ENCODE measurements at regions not wholly inside any gene's neighbourhood (a gene's known extent, or its start where the extent isn't known, plus 50 kb on each side); places are given as distances from the start of the nearest gene placed in this dataset.

- DNase-seq (no peak), ATAC-seq (replicated peaks in 1 of 4) (no peak)
- H3K36me3 ChIP-seq (ENCODE audit: control insufficient read depth in 2 of 2, extremely low read depth in 1 of 2, insufficient read depth in 1 of 2, low read length in 1 of 2), result no peaks in the 10 kb centered on the region
- no peaks in the 10 kb centered on the region for H3K4me1 ChIP-seq (ENCODE audit: control insufficient read depth in 1 of 2, extremely low read depth in 1 of 2, insufficient read depth in 2 of 2, low read length in 2 of 2)
- Mint-ChIP-seq H3K27ac (no peak overlapping the region), H3K9me3 (peaks cover 0 to 5% (median 3%) of the 10 kb centered on the region in 3 donors), H3K4me3 (no peak overlapping the region), H3K27me3 (no peaks in the 10 kb centered on the region), H3K36me3 (no peaks in the 10 kb centered on the region), H3K4me1 (no peaks in the 10 kb centered on the region)
- no peaks in the 10 kb centered on the region for H3K27me3 ChIP-seq (replicated peaks in 1 of 2; ENCODE audit: control insufficient read depth in 2 of 2, extremely low read depth in 1 of 2, insufficient read depth in 2 of 2, low read length in 1 of 2)
- ChIA-PET CTCF (no interaction called here), POLR2A (no interaction called here)
- no peak overlapping the region for H3K27ac ChIP-seq (ENCODE audit: low read length)
- H3K9me3 ChIP-seq, result no peaks in the 10 kb centered on the region
- no peak overlapping the region for H3K4me3 ChIP-seq (ENCODE audit: control insufficient read depth in 1 of 2, extremely low read depth in 1 of 2, low read length in 1 of 2)
Measured at GRCh38 chr9:106718936-106719335, 144.0 kb upstream of the ZNF462 start.

- no peaks in the 10 kb centered on the region for H3K27me3 ChIP-seq (replicated peaks in 1 of 2; ENCODE audit: control insufficient read depth in 2 of 2, extremely low read depth in 1 of 2, insufficient read depth in 2 of 2, low read length in 1 of 2)
- ChIA-PET POLR2A (no interaction called here), CTCF (no interaction called here)
- ATAC-seq (replicated peaks in 1 of 4) (no peak), DNase-seq (no peak)
- H3K9me3 ChIP-seq, result no peaks in the 10 kb centered on the region
- Mint-ChIP-seq H3K36me3 (no peaks in the 10 kb centered on the region), H3K27ac (no peak overlapping the region), H3K4me1 (no peaks in the 10 kb centered on the region), H3K9me3 (peaks cover 0 to 5% (median 3%) of the 10 kb centered on the region in 3 donors), H3K27me3 (no peaks in the 10 kb centered on the region), H3K4me3 (no peak overlapping the region)
- no peak overlapping the region for H3K27ac ChIP-seq (ENCODE audit: low read length)
- no CpG with 5 or more reads among the region's 4 CpGs for WGBS (ENCODE audit: insufficient coverage)
- H3K36me3 ChIP-seq (ENCODE audit: control insufficient read depth in 2 of 2, extremely low read depth in 1 of 2, insufficient read depth in 1 of 2, low read length in 1 of 2), result no peaks in the 10 kb centered on the region
- H3K4me1 ChIP-seq (ENCODE audit: control insufficient read depth in 1 of 2, extremely low read depth in 1 of 2, insufficient read depth in 2 of 2, low read length in 2 of 2), result no peaks in the 10 kb centered on the region
- H3K4me3 ChIP-seq (ENCODE audit: control insufficient read depth in 1 of 2, extremely low read depth in 1 of 2, low read length in 1 of 2), result no peak overlapping the region
Measured at GRCh38 chr9:106722051-106722753, 140.8 kb upstream of the ZNF462 start.

GRCh38 chr9:106723926-106724325 lies 139.0 kb upstream of the ZNF462 start:
- Mint-ChIP-seq H3K9me3 (peaks cover 0 to 5% (median 3%) of the 10 kb centered on the region in 3 donors), H3K27ac (no peak overlapping the region), H3K27me3 (no peaks in the 10 kb centered on the region), H3K4me1 (no peaks in the 10 kb centered on the region), H3K4me3 (no peak overlapping the region), H3K36me3 (no peaks in the 10 kb centered on the region)
- H3K27me3 ChIP-seq (replicated peaks in 1 of 2; ENCODE audit: control insufficient read depth in 2 of 2, extremely low read depth in 1 of 2, insufficient read depth in 2 of 2, low read length in 1 of 2), result no peaks in the 10 kb centered on the region
- POLR2A ChIA-PET, result no interaction called here
- ATAC-seq (replicated peaks in 1 of 4) (no peak), DNase-seq (no peak)
- H3K36me3 ChIP-seq (ENCODE audit: control insufficient read depth in 2 of 2, extremely low read depth in 1 of 2, insufficient read depth in 1 of 2, low read length in 1 of 2), result no peaks in the 10 kb centered on the region
- H3K27ac ChIP-seq (ENCODE audit: low read length), result no peak overlapping the region
- no peaks in the 10 kb centered on the region for H3K4me1 ChIP-seq (ENCODE audit: control insufficient read depth in 1 of 2, extremely low read depth in 1 of 2, insufficient read depth in 2 of 2, low read length in 2 of 2)
- no peak overlapping the region for H3K4me3 ChIP-seq (ENCODE audit: control insufficient read depth in 1 of 2, extremely low read depth in 1 of 2, low read length in 1 of 2)
- H3K9me3 ChIP-seq, result no peaks in the 10 kb centered on the region
- CTCF ChIA-PET, result no interaction called here

DNA sequence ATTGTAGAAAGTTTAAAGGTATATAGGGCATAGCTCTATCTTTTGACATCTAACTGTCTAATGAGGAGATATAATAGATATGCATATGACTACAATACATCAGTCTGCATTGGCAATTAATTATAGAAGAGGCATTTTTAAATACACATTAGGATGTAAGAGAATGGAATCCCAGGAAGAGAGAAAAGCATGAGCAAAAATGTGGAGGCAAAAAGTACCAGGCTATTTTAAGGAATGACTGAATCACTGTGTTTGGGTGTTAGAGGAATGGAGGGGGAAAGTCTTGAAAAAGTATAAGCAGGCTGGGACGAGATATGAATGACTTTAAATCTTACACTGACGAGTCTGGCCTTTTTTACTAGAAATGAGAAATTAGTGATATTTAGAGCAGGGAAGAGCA lies 138.4 kb upstream of the ZNF462 start:
- H3K4me1 Mint-ChIP-seq, result no peaks in the 10 kb centered on the region

GRCh38 chr9:106726070-106726815 lies 136.7 kb upstream of the ZNF462 start:
- ChIA-PET POLR2A (no interaction called here), CTCF (no interaction called here)
- peaks cover 0 to 3% (median 3%) of the 10 kb centered on the region in 3 donors for H3K9me3 Mint-ChIP-seq
- H3K27me3 Mint-ChIP-seq, result no peaks in the 10 kb centered on the region
- no peak overlapping the region for H3K4me3 Mint-ChIP-seq
- Histone ChIP-seq H3K36me3 (ENCODE audit: control insufficient read depth in 2 of 2, extremely low read depth in 1 of 2, insufficient read depth in 1 of 2, low read length in 1 of 2) (no peaks in the 10 kb centered on the region), H3K9me3 (no peaks in the 10 kb centered on the region), H3K4me3 (ENCODE audit: control insufficient read depth in 1 of 2, extremely low read depth in 1 of 2, low read length in 1 of 2) (no peak overlapping the region), H3K4me1 (ENCODE audit: control insufficient read depth in 1 of 2, extremely low read depth in 1 of 2, insufficient read depth in 2 of 2, low read length in 2 of 2) (no peaks in the 10 kb centered on the region), H3K27me3 (replicated peaks in 1 of 2; ENCODE audit: control insufficient read depth in 2 of 2, extremely low read depth in 1 of 2, insufficient read depth in 2 of 2, low read length in 1 of 2) (no peaks in the 10 kb centered on the region), H3K27ac (ENCODE audit: low read length) (no peak overlapping the region)
- H3K36me3 Mint-ChIP-seq, result no peaks in the 10 kb centered on the region
- H3K27ac Mint-ChIP-seq, result no peak overlapping the region
- ATAC-seq (replicated peaks in 1 of 4) (no peak), DNase-seq (no peak)
- WGBS (ENCODE audit: insufficient coverage), result 76% methylated on average over 2 of the region's 5 CpGs
- H3K4me1 Mint-ChIP-seq, result no peaks in the 10 kb centered on the region

More for the DNA sequence above, 138.4 kb upstream of the ZNF462 start:
- Mint-ChIP-seq H3K27me3 (no peaks in the 10 kb centered on the region), H3K4me3 (no peak overlapping the region), H3K9me3 (peaks cover 0 to 3% (median 1%) of the 10 kb centered on the region in 3 donors), H3K27ac (no peak overlapping the region), H3K36me3 (no peaks in the 10 kb centered on the region)
- ATAC-seq (replicated peaks in 1 of 4) (no peak), DNase-seq (no peak)
- Histone ChIP-seq H3K9me3 (no peaks in the 10 kb centered on the region), H3K4me1 (ENCODE audit: control insufficient read depth in 1 of 2, extremely low read depth in 1 of 2, insufficient read depth in 2 of 2, low read length in 2 of 2) (no peaks in the 10 kb centered on the region), H3K36me3 (ENCODE audit: control insufficient read depth in 2 of 2, extremely low read depth in 1 of 2, insufficient read depth in 1 of 2, low read length in 1 of 2) (no peaks in the 10 kb centered on the region), H3K4me3 (ENCODE audit: control insufficient read depth in 1 of 2, extremely low read depth in 1 of 2, low read length in 1 of 2) (no peak overlapping the region), H3K27me3 (replicated peaks in 1 of 2; ENCODE audit: control insufficient read depth in 2 of 2, extremely low read depth in 1 of 2, insufficient read depth in 2 of 2, low read length in 1 of 2) (no peaks in the 10 kb centered on the region), H3K27ac (ENCODE audit: low read length) (no peak overlapping the region)
- 73% methylated on average over 2 of the region's 2 CpGs for WGBS (ENCODE audit: insufficient coverage)
- POLR2A ChIA-PET, result no interaction called here
- CTCF ChIA-PET, result no interaction called here

DNA sequence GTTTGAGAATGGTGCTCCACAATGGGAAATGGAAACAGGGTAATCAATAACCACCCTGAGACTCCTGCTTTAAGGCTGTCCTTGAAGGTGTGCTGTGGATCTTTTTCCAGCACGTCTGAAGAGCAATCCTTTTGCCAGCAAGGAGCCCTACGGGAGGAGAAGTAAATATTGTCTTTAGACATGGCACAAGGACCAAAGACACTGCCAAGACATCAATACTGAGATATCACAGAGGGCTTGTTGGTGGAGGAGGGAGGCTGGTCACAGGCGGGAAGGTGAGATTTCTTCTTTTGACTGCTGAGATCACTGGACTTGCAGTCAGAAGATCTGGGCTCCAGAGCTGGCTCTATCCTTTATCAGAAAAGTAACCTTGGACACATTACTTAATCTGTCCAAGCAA lies 135.0 kb upstream of the ZNF462 start:
- DNase-seq (no peak), ATAC-seq (replicated peaks in 1 of 4) (no peak)
- H3K36me3 ChIP-seq (ENCODE audit: control insufficient read depth in 2 of 2, extremely low read depth in 1 of 2, insufficient read depth in 1 of 2, low read length in 1 of 2), result no peaks in the 10 kb centered on the region
- H3K9me3 ChIP-seq, result no peaks in the 10 kb centered on the region
- Mint-ChIP-seq H3K4me3 (no peak overlapping the region), H3K9me3 (peaks cover 0 to 10% (median 0%) of the 10 kb centered on the region in 3 donors), H3K4me1 (no peaks in the 10 kb centered on the region), H3K27ac (no peak overlapping the region), H3K36me3 (no peaks in the 10 kb centered on the region), H3K27me3 (no peaks in the 10 kb centered on the region)
- no peaks in the 10 kb centered on the region for H3K4me1 ChIP-seq (ENCODE audit: control insufficient read depth in 1 of 2, extremely low read depth in 1 of 2, insufficient read depth in 2 of 2, low read length in 2 of 2)
- no peak overlapping the region for H3K27ac ChIP-seq (ENCODE audit: low read length)
- POLR2A ChIA-PET, result no interaction called here
- H3K4me3 ChIP-seq (ENCODE audit: control insufficient read depth in 1 of 2, extremely low read depth in 1 of 2, low read length in 1 of 2), result no peak overlapping the region
- no CpG with 5 or more reads among the region's 3 CpGs for WGBS (ENCODE audit: insufficient coverage)
- H3K27me3 ChIP-seq (replicated peaks in 1 of 2; ENCODE audit: control insufficient read depth in 2 of 2, extremely low read depth in 1 of 2, insufficient read depth in 2 of 2, low read length in 1 of 2), result no peaks in the 10 kb centered on the region
- CTCF ChIA-PET, result no interaction called here

Measured in T-cell (primary cell).